ENCODE measurements at regions not wholly inside any gene's neighbourhood (a gene's known extent, or its start where the extent isn't known, plus 50 kb on each side); places are given as distances from the start of the nearest gene placed in this dataset.

DNA sequence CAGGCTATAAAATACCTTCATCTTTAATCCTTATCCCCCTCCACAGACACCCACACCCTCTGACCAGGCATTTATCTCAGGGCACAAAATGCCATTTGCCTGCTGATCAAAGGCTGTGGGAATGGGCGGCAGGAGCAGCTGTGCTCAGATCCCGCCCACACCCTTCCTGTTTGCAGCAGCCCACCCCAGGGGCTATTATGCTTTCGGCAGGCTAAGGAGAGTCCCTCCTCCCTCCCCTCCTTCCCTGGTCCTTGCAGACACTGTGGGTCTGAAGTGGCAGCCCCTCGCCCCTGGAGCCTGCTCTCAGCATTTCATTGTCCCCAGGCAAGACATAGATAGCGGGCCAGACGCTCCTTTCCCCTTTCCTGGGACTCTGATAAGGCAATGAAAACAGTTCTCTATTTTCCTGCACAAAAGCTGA lies 220.8 kb upstream of the HEY2 start:
- TF ChIP-seq, protein P1, sequence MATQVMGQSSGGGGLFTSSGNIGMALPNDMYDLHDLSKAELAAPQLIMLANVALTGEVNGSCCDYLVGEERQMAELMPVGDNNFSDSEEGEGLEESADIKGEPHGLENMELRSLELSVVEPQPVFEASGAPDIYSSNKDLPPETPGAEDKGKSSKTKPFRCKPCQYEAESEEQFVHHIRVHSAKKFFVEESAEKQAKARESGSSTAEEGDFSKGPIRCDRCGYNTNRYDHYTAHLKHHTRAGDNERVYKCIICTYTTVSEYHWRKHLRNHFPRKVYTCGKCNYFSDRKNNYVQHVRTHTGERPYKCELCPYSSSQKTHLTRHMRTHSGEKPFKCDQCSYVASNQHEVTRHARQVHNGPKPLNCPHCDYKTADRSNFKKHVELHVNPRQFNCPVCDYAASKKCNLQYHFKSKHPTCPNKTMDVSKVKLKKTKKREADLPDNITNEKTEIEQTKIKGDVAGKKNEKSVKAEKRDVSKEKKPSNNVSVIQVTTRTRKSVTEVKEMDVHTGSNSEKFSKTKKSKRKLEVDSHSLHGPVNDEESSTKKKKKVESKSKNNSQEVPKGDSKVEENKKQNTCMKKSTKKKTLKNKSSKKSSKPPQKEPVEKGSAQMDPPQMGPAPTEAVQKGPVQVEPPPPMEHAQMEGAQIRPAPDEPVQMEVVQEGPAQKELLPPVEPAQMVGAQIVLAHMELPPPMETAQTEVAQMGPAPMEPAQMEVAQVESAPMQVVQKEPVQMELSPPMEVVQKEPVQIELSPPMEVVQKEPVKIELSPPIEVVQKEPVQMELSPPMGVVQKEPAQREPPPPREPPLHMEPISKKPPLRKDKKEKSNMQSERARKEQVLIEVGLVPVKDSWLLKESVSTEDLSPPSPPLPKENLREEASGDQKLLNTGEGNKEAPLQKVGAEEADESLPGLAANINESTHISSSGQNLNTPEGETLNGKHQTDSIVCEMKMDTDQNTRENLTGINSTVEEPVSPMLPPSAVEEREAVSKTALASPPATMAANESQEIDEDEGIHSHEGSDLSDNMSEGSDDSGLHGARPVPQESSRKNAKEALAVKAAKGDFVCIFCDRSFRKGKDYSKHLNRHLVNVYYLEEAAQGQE (IDR thresholded peaks at IDR 0.05; ENCODE audit: low read depth, low read length) = no peak
- TF ChIP-seq CTCF (IDR thresholded peaks at IDR 0.05) = no peak
- TF ChIP-seq ZBTB33 (IDR thresholded peaks at IDR 0.05; ENCODE audit: borderline replicate concordance, low read depth) = no peak
- no peak for TF ChIP-seq POLR2AphosphoS5 (IDR thresholded peaks at IDR 0.05; ENCODE audit: low read depth, low read length)
- TF ChIP-seq GATA2 (CRISPR knock-in tag; IDR thresholded peaks at IDR 0.05) = no peak
- TF ChIP-seq RAD21 (IDR thresholded peaks at IDR 0.05; ENCODE audit: low read length) = no peak
- no peak for TF ChIP-seq JUND (IDR thresholded peaks at IDR 0.05)
- no peak for TF ChIP-seq TCF12 (IDR thresholded peaks at IDR 0.05)
- no peak for TF ChIP-seq EP300 (IDR thresholded peaks at IDR 0.05; ENCODE audit: borderline replicate concordance in 1 of 2, low read depth in 1 of 2, low read length in 1 of 2)
- TF ChIP-seq TAF1 (IDR thresholded peaks at IDR 0.05; ENCODE audit: borderline replicate concordance, low read depth, low read length) = no peak
